ENCODE measurements at regions not wholly inside any gene's neighbourhood (a gene's known extent, or its start where the extent isn't known, plus 50 kb on each side); places are given as distances from the start of the nearest gene placed in this dataset.
"Not testable (repeated sequence)": the region's sequence is repeated elsewhere in the genome, so short reads cannot be mapped to it uniquely, and the experiment has no call there.

GRCh38 chr6:102950967-102951366 lies 1557.5 kb downstream of the GRIK2 start:
- no peak for DNase-seq (ENCODE audit: low read depth, low spot score)

GRCh38 chr6:102944475-102944874 lies 1551.0 kb downstream of the GRIK2 start:
- DNase-seq (ENCODE audit: low read depth, low spot score), result no peak

GRCh38 chr6:102942206-102942605 lies 1548.7 kb downstream of the GRIK2 start:
- DNase-seq (ENCODE audit: low read depth, low spot score), result no peak

- DNase-seq (ENCODE audit: low read depth, low spot score), result no peak
Observed at GRCh38 chr6:102936959-102937358, 1543.5 kb downstream of the GRIK2 start.

- DNase-seq (ENCODE audit: low read depth, low spot score), result no peak
Observed at GRCh38 chr6:102928109-102928508, 1534.6 kb downstream of the GRIK2 start.

GRCh38 chr6:102918161-102918560 lies 1524.7 kb downstream of the GRIK2 start:
- no peak for DNase-seq (ENCODE audit: low read depth, low spot score)

GRCh38 chr6:102911571-102911970 lies 1518.1 kb downstream of the GRIK2 start:
- no peak for DNase-seq (ENCODE audit: low read depth, low spot score)

GRCh38 chr6:102910701-102911139 lies 1517.2 kb downstream of the GRIK2 start:
- DNase-seq (ENCODE audit: low read depth, low spot score), result not testable (repeated sequence)

GRCh38 chr6:102907181-102907580 lies 1513.7 kb downstream of the GRIK2 start:
- DNase-seq (ENCODE audit: low read depth, low spot score), result no peak

- no peak for DNase-seq (ENCODE audit: low read depth, low spot score)
Observed at GRCh38 chr6:102902471-102902870, 1509.0 kb downstream of the GRIK2 start.

GRCh38 chr6:102895683-102896082 lies 1502.2 kb downstream of the GRIK2 start:
- DNase-seq (ENCODE audit: low read depth, low spot score), result no peak

- DNase-seq (ENCODE audit: low read depth, low spot score), result no peak
Observed at GRCh38 chr6:102885165-102885564, 1491.7 kb downstream of the GRIK2 start.

- DNase-seq (ENCODE audit: low read depth, low spot score), result no peak
Observed at GRCh38 chr6:102853249-102853955, 1459.9 kb downstream of the GRIK2 start.

- DNase-seq (ENCODE audit: low read depth, low spot score), result no peak
Observed at GRCh38 chr6:102848796-102849195, 1455.3 kb downstream of the GRIK2 start.

- DNase-seq (ENCODE audit: low read depth, low spot score), result no peak
Observed at GRCh38 chr6:102848210-102848609, 1454.7 kb downstream of the GRIK2 start.

GRCh38 chr6:102841060-102841459 lies 1447.6 kb downstream of the GRIK2 start:
- no peak for DNase-seq (ENCODE audit: low read depth, low spot score)

- DNase-seq (ENCODE audit: low read depth, low spot score), result no peak
Observed at GRCh38 chr6:102832021-102832420, 1438.5 kb downstream of the GRIK2 start.

GRCh38 chr6:102820098-102820497 lies 1426.6 kb downstream of the GRIK2 start:
- no peak for DNase-seq (ENCODE audit: low read depth, low spot score)

GRCh38 chr6:102815207-102815606 lies 1421.7 kb downstream of the GRIK2 start:
- no peak for DNase-seq (ENCODE audit: low read depth, low spot score)

- DNase-seq (ENCODE audit: low read depth, low spot score), result no peak
Observed at GRCh38 chr6:102813489-102814275, 1420.2 kb downstream of the GRIK2 start.

GRCh38 chr6:102812242-102812641 lies 1418.7 kb downstream of the GRIK2 start:
- no peak for DNase-seq (ENCODE audit: low read depth, low spot score)

- DNase-seq (ENCODE audit: low read depth, low spot score), result not testable (repeated sequence)
Observed at GRCh38 chr6:102808944-102809505, 1415.5 kb downstream of the GRIK2 start.

Data from pulmonary artery endothelial cell (primary cell).